GM10248 (cell line): ENCODE measurements at regions not wholly inside any gene's neighbourhood (a gene's known extent, or its start where the extent isn't known, plus 50 kb on each side); places are given as distances from the start of the nearest gene placed in this dataset.
"Not testable (repeated sequence)": the region's sequence is repeated elsewhere in the genome, so short reads cannot be mapped to it uniquely, and the experiment has no call there.

Experiments used
- CTCF ChIA-PET: fragments of 300-600 bp; sonication (Branson Sonifier 250); formaldehyde crosslinking; extraction: SDS; loops from one replicate; lab custom pipeline; 2021; ENCODE audit warnings: antibody characterized with exemption; lab: Yijun Ruan, JAX
- POLR2A ChIA-PET: fragments of 350-650 bp; sonication (Branson Sonifier 250); formaldehyde crosslinking; extraction: SDS; loops from one replicate; lab custom pipeline; 2020; ENCODE audit warnings: antibody characterized with exemption; lab: Yijun Ruan, JAX
- DNase-seq: peaks from one replicate; pipeline ENCODE4 v3.0.0; 2012; ENCODE audit errors: extremely low spot score
- TF ChIP-seq, protein P1 (sequence below): IDR thresholded peaks from 2 replicates; pipeline ENCODE4 v1.5.1; 2012; ENCODE audit warnings: mild to moderate bottlenecking, low read depth; ENCODE audit errors: extremely low read depth, missing control alignments, control extremely low read depth

DNA sequence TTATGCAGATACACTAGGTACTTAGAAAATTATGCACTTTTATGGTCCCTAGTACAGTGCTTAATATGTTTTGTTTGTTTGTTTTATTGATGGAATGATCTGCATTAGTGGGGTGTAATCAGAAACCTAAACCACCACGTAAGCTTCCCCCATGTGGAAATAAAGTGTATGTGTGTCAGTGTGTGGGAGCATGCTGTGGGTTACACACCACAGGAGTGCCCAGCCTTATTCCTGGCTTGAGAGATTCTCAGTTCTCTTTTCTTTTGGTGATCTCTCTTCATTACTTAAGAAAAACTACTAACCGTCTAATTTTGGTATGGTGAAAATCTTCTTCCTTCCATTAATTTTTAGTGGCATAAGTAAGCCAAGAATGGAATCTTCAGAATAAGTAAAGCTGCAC, 398.6 kb downstream of the DCDC2C start:
- CTCF ChIA-PET = interaction anchor here (0.7 kb wide), 1 partner anchor 28 kb away, joined by 3 read pairs; no protein-coding TSS in a partner anchor
- no peak for DNase-seq

DNA sequence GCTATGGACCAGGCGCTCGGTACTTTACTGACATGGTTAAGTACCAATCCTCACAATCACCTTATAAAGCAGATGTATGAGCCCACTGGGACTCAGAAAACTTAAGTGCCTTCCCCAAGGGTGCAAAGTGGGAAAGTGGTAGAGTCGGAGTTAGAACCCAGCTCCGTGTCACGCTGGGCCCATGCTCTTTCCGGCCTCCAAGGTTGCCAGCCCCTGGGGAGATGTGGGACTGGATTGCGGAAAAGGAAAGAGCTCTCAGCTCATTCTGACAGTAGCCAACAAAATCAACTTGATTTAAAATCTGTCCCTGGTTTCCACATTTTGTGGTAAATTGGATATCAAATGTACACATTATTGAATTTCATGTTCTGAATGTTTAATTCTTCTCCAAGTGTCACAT, 403.8 kb downstream of the DCDC2C start:
- TF ChIP-seq, protein P1, sequence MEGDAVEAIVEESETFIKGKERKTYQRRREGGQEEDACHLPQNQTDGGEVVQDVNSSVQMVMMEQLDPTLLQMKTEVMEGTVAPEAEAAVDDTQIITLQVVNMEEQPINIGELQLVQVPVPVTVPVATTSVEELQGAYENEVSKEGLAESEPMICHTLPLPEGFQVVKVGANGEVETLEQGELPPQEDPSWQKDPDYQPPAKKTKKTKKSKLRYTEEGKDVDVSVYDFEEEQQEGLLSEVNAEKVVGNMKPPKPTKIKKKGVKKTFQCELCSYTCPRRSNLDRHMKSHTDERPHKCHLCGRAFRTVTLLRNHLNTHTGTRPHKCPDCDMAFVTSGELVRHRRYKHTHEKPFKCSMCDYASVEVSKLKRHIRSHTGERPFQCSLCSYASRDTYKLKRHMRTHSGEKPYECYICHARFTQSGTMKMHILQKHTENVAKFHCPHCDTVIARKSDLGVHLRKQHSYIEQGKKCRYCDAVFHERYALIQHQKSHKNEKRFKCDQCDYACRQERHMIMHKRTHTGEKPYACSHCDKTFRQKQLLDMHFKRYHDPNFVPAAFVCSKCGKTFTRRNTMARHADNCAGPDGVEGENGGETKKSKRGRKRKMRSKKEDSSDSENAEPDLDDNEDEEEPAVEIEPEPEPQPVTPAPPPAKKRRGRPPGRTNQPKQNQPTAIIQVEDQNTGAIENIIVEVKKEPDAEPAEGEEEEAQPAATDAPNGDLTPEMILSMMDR = no peak
- POLR2A ChIA-PET = no interaction called here
- no peak for DNase-seq
- CTCF ChIA-PET = no interaction called here

More for the DNA sequence above, 398.6 kb downstream of the DCDC2C start:
- POLR2A ChIA-PET = no interaction called here
- TF ChIP-seq, protein P1 = no peak

DNA sequence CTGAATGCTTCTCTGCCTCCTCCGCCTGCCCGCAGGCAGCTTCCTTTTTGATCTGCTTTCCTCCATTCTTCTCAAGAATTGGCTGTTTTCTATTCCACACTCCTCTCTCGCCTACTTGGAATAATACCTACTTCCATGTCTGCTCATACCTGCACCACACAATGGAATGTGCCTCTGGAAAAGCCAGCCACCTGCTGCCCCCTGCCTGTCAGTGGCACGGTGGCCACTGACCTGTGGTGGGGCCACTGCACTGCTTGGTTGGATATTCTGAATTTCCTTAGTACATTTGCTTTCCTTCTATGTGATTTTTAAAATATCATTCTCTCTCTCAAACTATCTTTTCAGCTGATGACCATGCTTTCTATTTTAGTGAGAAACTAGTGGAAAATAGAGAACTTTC, 406.9 kb downstream of the DCDC2C start:
- TF ChIP-seq, protein P1 = no peak
- POLR2A ChIA-PET = no interaction called here
- CTCF ChIA-PET = no interaction called here
- DNase-seq = no peak

DNA sequence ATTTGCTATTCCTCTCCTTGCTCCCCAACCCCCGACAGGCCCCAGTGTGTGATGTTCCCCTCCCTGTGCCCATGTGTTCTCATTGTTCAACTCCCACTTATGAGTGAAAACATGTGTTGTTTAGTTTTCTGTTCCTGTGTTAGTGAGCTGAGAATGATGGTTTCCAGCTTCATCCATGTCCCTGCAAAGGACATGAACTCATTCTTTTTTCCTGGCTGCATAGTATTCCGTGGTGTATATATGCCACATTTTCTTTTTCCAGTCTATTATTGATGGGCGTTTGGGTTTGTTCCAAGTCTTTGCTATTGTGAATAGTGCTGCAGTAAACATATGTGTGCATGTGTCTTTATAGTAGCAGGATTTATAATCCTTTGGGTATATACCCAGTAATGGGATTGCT, 412.1 kb downstream of the DCDC2C start:
- POLR2A ChIA-PET, CTCF ChIA-PET, DNase-seq: not testable (repeated sequence)

DNA sequence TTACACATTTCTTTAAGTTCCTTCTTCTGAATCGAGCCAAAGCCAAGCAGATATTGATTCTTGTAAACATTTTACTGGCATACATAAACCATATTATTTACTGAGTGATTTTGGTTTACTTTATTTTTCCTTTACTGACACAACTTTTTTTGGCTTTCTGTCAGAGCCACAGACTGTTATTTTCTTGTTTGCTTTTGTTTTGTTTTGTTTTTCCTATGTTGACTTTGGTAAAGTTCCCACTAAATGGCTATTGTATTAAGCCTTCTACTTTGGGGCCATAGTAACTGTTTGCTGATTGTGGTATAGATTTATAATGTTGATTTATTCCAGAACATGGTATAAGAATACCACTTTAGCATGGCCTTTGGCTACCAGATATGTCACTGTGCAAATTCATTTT, 419.4 kb downstream of the DCDC2C start:
- ChIA-PET POLR2A (no interaction called here), CTCF (no interaction called here)
- DNase-seq = no peak
- TF ChIP-seq, protein P1 = no peak

DNA sequence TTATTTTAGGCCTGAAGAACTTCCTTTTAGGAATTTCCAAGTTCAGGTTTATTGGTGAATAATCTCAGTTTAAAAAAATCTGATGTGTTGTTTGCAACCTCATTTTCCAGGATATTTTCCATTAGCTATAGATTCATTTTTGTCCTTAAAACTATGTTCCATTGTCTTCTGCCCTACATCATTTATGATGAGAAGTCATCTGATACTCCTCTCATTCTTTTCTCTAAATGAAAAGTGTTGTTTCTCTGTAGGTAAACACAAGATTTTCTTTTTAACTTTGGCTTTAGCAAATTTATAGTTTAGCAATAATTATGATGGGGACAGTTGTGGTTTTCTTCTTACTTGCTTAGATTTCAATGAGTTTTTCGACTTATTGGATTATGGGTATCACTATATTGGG, 427.3 kb downstream of the DCDC2C start:
- no peak for DNase-seq
- ChIA-PET CTCF (interaction anchor here (1.4 kb wide), 1 partner anchor 29 kb away, joined by 3 read pairs; no protein-coding TSS in a partner anchor), POLR2A (no interaction called here)
- TF ChIP-seq, protein P1 = no peak

DNA sequence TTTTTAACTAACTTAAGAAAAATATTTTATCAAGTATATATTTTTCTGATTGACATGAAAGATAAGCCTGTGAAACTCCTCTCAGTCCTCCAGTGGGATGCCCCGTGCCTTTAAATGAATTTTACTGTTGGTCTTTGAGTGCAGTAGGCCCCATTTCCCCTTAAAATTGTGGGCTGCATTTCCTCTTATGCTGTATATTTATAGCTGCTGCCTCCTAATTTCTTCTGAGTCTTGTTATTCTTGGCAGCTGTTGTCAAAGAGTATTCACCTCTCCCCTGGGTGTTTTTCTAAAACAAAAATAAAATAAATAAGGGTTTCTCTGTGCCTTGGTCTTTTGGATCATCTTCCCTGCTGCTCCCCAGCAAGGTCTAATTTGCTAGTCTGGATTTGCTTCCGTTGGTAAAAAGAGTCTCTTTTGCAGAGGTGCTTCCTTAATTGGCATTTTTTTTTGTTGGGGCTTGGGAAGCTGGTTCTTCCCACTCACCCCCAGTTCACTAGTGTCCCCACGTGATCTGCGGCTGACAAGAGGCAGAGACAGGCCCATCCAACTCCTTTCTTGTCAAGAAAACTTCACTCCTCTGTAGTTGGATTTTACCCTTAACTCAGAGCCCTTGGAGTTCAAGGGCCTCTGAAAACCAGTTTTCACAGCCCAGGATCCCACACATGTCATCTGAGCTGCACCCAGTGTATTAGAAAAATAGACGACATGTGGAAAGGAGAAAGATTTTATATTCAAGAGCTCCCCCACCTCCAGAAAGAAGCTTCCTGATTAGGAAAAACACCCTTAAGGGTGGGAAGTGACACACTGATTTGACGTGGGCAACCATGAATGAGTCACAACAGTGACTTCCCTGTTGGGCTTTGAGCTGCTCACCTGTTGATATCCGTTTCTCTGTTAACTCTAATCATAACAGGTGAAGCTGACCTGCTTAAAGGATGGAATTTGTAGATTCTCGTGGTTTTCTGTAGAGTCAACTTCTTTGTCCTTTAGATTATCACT, 431.5 kb downstream of the DCDC2C start:
- TF ChIP-seq, protein P1 = no peak
- no peak for DNase-seq
- ChIA-PET CTCF (interaction anchor here (1.2 to 1.5 kb wide), 2 partner anchors 35 to 174 kb away, joined by 3 read pairs; no protein-coding TSS in a partner anchor), POLR2A (no interaction called here)
